GM18867 (cell line): ENCODE measurements at regions not wholly inside any gene's neighbourhood (a gene's known extent, or its start where the extent isn't known, plus 50 kb on each side); places are given as distances from the start of the nearest gene placed in this dataset.
A peak's percentile ranks its signal among the peaks of the same experiment; 100 is the strongest.
"Not testable (repeated sequence)": the region's sequence is repeated elsewhere in the genome, so short reads cannot be mapped to it uniquely, and the experiment has no call there.

Experiments
- ATAC-seq: cut with Tn5 transposase; IDR thresholded peaks from one replicate; pipeline ENCODE4 v1.9.1; 2021; ENCODE audit warnings: mild to moderate bottlenecking, moderate library complexity; ENCODE audit not compliant: unreplicated experiment

DNA sequence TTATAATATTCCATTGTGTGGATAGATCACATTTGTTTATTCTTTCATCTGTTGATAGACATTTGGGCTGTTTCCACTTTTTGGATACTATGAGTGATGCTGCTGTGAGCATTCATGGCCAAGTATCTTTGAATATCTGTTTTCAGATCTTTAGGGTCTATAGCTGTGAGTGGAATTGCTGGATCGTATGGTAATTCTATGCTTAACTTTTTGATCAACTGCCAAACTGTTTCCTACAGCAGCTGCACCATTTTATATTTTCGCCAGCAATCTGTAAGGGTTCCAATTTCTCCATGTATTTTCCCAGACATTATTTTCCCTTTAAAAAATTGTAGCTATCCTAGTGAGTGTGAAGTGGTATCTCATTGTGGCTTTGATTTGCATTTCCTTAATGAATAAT lies 238.1 kb downstream of the AACS start:
- no peak for ATAC-seq

DNA sequence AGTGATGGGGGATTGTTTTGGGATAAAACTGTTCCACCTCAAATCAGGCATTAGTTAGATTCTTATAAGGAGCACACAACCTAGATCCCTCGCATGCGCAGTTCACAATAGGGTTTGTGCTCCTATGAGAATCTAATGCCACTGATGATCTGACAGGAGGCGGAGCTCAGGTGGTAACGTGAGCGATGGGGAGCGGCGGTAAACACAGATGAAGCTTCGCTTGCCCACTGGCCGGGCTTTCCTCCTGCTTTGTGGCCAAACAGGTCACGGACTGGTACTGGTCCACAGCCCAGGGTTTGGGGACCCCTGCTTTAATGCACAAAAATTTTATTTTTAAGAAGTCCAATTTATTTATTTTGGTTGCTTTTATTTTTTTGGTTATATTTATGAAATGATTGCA lies 238.8 kb downstream of the AACS start:
- ATAC-seq, result no peak

DNA sequence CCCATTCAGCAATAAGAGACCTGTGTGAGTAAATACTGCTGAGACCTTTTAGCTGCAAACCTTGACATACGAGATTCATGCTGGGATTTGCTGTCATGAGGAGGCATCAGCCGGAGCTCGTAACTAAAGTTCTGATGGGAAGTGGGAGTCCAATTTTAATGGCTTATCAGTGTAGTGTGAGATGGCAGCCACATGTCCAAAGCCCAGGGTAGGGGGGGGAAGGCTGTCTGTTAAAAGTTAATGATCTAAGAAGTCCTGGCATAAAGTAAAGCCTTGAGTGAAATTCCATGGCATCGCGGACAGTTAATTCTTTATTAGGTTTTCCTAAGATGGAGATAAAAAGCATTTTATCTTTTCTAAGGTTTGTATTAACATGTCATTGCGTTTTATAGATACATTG lies 240.0 kb downstream of the AACS start:
- ATAC-seq, result no peak

DNA sequence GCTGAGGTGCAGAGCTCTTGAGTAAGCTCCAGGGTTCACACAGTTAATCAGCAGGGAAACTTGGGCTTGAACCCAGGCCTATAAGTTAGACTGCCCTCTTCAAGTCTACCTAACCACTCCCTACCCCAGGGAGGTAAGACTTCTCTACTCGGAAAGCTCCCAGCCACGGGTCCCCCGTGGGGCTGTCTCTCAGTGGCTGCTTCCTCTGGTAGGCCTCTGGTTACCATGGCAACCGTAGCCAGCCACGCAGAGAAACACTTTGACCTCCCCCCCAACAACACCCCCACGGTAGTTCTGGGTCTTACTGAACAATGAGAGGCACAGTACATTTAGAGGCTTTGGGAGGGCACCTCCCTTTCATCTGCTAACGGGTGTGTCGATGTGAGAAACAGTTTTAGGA lies 245.2 kb downstream of the AACS start:
- ATAC-seq, result no peak

DNA sequence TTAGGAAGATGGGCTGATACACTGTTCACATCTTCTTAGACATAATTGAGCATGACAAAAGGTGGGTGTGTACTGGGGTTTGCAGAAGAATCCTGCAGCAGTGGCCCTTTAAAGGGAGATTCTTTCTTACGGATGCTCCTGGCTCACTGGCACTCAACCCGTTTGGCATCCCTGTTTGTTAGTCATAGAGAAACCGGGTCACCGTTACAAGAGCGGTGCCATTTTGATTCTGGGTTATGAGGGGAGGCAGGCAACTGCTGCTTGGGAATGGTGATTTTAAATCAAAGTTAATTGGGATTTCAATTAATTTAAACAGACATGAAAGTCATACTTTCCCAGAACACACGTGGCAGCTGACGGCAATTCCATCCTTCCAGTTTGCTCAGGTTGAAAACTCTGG lies 245.8 kb downstream of the AACS start:
- ATAC-seq, result no peak

DNA sequence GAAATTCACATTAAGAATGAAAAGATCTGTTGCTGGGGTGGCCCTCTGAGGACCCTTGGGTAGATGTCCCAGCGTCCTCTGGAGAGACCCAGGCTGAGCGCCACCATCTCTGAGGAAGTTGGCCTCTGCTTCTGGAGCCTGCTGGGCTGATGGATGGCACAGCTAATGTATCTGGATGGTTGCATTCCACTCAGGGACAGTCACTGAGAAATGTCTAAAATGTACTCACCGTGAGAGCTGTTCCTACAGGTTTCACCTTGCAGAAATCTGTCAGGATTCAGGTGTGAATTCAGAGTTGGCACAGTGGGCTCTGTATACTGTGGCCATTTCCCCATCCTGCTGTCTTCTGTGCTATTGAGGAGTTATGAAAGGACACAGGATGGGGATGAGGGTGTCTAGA lies 247.2 kb downstream of the AACS start:
- no peak for ATAC-seq

DNA sequence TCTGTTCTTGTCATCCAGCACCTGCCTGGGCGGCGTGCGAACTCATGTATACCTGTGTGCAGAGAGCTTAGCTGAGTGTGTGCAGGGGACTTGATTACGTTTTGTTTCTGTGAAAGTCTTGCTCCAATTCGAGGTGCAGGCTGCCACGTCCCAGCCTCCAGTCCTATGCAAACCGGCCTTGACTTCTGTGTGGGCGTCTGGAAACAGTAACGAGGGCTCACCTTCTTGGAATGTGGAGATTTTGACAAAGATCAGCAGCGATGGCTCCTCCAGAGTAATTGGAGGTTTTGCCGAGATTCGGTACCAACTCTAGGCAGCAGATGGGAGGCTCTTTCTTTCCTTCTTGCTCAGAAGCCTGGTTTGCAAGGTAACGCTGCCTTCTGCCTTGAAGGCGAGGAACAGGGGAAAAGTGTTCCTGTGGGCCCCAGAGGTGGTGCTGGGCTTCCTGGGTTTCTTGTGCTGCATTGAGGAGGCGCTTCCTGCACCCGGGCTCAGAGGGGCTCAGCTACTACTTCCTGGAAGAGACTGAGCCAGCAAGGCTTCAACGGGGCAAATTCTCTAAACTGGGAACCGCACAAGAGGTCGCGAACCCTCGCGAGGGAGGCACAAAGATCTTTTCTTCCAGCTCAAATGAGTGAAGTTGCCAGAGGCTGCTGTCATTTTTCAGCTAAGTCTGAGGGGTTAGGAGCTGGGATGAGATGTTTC lies 249.0 kb downstream of the AACS start:
- no peak for ATAC-seq

DNA sequence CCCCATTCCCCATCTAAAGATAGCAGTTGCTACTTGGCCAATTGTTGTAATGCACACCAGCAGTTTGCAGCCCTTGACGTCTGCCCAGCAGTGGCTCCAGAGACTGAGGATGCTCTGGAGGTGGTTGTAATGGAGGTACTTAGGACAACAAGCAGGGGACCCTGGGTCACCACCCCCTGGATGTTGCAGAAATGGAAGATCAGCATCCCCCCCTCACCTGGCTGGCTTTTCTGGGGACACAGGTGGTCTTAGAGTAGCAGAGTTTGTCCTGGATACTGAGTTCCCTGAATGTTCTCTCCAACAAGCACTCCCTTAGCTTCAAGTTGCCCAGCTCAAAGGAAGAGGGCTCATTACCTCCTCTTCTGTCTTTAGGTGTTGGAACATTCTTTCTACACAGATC lies 250.5 kb downstream of the AACS start:
- ATAC-seq, result no peak

DNA sequence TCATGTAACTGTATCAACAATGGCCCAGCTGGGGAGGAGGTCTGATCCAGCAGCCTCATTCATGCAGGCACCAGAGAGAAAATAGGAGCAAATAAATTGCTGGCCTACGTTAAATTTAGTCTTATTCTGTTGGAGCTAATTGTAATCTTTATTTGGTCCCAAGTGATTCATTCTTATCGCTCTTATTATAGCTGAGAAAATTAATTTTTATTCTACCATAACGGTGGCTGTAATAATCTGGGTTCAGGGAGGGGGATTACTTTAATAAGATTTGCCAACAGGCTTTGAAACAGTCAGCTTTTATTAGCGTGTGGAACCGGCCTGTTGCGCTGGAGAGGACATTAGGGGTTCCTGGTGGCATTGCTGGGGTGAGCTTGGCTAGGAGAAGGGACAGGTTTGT lies 254.9 kb downstream of the AACS start:
- no peak for ATAC-seq

DNA sequence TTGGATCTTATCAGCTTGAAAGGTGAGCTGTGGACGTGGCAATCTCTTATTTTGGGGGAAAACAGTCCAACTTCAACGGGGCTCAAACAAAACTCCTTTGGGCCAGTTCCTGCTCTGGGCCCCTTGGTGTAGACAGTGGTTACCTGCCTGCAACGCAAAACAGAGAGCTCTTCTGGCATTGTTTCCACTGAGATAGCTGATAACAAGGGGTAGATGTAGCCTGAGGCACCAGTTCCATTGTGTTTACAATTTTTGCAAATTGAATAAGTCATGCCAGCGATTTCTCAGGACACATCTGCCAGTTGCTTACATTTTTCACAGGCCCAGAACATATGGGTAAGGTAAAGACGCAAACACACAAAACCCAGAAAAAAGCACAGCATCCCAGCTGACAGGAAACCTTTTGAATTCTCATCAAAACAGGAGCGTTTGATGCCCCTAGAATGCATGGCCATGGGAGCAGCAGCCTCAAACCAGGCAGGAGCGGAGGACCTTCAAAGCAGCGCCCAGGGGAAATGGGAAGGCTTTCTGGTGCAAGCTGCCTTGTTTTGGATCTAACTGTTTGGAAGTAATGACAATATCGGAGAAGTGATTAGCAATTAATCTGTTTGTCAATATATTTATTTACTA lies 259.7 kb downstream of the AACS start:
- ATAC-seq, result no peak

DNA sequence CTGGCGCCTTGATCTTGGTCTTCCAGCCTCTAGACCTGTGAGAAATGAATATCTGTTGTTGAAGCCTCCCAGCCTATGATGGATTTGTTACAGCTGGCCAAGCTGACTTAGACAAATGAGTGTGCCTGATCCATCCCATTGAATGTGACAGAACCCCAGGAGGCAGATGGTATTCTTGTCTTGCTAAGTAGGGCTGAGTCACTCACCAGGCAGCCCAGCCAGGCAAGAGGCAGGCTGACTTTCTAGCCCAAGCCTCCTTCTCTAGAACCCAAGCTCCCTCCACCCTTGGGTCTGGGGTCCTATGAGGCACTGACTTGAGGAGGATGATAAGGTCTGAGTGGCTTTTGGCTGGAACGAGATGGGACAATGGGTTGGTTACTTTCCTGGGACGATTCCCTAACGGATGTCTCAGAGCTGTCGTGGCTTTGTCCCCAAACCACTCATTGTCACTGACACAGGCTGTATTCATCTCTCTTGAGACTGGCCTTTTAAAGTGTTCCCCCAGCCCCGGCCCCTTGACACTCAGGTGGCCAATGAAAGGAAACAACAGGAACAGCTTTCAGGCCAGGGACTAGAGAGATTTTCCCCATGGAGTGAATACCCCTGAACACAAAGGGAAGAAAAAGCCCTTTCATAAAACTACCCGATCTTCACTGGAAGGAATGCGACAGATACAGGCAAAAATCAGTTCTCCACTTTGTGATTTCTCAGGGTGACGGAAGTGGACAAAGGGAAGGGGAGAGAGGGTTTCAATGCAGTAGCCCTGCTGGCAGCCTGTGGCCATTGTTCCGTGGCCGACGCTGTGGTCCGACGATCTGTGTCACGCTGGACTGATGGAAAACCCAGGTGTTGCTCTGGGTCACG lies 264.2 kb downstream of the AACS start:
- ATAC-seq, result no peak

DNA sequence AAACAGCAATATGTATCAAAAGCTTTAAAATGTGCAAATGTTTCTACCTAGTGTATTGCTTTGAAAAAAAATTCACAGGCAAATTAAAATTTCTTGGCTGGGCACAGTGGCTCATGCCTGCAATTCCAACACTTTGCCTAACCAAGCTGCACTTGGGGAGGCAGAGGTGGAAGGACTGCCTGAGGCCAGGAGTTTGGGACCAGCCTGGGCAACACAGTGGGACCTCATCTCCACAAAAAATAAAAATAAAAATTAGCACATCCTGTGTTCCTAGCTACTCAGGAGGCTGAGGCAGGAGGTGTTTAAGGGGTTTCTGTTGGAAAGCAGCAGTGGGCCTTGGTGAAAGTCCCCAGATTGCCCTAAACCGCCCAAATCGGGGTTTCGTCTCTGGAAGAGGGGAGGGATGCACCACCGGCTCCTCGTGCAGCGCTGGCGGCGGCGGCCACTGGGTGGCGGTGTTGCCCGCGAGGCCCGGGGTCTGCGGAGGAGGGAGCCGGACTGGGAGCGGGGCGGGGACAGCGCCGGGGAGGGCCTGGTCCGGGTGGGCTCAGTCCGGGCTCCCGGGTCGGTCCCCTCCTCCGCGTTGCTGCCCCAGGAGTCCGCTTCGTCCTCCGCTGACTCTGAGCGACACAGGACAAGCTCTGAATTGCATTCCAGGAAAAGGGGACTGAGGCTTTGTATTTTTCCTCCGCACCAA lies 265.6 kb downstream of the AACS start:
- peak; percentile 82 for ATAC-seq

DNA sequence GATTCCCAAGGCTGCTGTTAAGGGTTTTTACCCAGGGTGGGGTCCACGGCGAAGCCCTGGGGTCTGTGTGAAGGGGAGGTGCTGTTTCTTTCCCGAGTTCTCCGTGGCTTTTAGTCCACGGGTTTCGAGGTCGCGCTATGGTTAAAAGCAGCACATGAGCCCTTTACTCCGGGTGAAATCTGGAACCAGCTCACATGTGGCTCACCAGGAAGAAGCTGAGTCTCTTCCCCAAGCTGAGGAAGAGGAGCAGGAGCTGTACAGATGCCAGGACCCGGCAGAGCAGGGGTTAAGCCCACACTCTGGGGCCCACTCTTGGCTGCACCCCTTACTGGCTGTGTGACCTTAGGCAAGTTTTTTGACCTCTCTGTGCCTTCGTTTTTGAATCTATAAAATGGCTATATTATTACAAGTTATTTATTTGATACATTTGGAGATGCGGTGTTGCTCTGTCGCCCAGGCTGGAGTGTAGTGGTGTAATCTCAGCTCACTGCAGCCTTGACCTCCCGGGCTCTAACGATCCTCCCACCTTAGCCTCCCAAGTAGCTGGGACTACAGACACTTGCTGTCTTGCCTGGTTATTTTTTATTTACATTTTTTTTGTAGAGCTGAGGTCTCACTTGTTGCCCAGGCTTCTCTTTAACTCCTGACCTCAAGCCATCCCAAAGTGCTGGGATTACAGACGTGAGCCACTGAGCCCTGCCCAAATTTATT lies 266.3 kb downstream of the AACS start:
- no peak for ATAC-seq

DNA sequence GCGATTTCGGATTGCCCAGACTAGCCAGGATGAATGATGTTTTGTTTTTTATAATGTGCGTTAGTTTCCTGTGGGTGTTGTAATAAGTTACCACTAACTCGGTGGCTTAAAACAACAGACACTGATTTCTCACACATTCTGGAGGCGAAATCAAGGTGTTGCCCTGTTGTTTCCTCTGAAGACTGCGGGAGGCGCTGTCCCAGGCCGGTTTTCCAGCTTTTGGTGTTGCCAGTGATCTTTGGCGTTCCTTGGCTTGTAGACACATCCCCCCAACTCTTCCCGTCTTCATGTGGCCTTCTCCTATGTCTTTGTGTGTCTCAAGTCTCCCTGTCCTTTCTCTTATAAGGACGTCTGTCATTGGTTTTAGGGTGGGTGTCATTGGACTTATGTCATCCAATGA lies 267.7 kb downstream of the AACS start:
- ATAC-seq, result no peak

DNA sequence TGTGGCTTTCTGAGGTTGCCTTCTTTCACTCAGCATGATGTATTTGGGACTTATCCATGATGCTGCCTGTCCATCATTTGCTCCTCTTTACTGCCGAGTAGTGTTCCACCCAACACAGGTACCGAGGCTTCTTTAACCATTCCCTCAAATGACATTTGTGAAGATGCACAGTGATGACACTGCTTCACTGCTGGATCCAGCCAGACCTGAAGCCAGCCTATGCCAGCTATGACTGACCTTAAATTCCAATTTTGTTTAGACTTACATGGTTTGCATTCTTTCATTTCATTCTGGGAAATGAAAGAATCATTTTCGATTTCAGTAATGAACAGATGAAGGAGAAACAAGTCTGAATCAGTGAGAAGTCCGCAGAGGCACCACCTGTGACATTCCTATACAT lies 271.0 kb downstream of the AACS start:
- no peak for ATAC-seq

DNA sequence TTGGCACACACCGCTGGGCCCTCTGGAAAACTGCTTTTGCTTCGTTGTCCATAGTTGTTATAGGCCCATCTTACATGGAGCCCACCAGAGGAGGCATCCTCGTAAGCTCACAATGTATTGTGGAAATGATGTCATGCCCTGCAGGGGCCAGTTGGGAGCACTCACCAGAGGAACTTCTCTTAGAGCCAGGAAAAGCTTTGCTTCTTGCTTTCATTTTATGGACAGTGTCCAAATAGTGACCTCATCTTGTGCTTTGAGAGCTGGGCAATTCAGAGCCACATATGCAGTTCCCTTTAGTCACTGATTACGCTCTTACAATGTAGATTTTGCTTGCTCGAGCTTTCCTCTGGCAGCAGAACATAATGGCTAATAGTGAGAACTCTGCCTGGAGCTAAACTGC lies 275.6 kb downstream of the AACS start:
- no peak for ATAC-seq

DNA sequence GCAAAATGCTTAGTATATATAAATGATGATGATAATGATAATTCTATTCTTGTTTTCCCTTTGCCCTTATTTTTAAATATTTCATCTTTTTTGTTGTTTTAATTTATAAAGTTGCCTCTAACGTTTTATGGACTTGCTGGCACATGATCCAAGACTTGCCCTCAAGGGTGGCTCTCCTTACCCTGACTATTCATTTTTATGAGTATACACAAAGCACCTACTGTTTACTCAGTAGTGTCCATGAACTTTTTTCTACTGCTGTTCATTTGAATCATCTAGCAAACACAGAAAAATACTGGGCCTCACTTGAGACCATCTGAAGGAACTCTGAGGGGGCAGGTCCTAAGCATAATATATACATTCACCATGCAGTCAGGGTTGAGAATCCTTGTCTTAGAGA lies 276.2 kb downstream of the AACS start:
- ATAC-seq, result no peak

DNA sequence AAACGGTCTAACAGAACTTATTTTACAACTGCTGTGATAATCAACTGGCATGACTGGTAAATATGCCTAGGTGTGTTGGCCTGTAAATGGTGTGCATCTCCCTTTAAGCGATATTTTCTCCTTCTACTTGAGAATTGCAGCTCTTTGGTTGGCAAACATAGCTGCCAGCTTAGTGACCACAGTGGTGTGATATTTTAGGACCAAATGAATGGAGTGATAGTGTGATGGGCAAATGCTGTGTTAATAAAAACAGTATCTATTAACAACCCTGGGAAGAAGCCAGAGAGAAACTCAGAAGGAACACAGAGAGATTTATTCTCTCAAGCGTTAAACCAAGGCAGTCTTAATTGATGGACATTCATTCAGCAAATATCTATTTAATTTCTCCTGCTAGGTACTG lies 278.4 kb downstream of the AACS start:
- ATAC-seq, result no peak

DNA sequence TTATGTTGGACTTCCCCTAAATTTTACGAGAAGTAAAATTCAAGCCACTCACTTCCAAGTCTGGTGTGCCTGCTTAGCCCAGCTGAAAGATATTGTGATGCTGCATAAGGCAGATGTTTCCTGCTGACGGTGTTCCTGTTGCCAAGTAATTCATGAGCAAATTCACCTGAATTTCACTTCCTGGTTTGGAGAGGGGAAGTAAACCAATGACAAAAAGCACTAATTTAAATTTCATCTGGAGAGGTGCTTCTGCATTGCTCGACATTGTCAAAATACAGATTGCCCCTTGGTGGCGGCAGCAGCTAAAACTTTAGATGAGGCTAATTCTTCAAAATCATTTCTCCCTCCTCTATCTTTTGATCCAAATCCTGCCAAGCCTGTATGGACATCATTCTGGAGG lies 281.1 kb downstream of the AACS start:
- ATAC-seq, result no peak

DNA sequence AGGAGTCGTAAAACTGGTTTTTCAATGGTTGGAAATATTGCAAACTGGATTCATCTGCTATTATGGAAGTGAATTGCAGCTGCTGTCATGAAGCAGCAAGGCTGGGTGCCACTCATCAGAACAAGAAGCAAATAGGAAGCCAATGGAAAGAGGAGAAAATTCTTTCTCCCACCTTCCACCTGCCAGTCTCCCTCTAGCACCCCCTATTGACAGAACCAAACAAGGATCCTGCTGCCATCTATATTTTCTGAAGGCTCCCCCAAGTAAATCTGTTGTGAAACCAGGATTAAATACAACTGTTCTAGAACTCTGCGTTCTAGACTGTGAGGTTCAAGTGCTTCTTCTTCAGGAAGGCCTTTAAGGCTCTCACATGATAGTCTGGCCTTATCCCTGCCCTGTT lies 286.6 kb downstream of the AACS start:
- ATAC-seq, result no peak

DNA sequence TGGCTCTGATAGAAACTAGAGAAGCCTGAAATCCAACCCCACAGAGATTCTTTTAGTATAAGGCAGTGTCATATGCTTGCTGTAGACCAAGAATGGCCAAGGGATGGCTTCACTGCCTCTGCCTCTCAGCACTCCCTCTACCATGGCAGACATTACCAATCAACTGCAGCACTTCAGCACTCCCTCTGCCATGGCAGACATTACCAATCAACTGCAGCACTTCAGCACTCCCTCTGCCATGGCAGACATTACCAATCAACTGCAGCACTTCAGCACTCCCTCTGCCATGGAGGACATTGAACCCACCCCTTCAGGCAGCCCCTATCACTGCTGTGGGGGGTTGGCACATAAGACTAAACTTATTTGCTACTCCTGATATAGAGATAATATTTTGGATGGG lies 287.8 kb downstream of the AACS start:
- not testable (repeated sequence) for ATAC-seq
